ENCODE measurements at regions not wholly inside any gene's neighbourhood (a gene's known extent, or its start where the extent isn't known, plus 50 kb on each side); places are given as distances from the start of the nearest gene placed in this dataset.

GRCh38 chr1:869499-870244 is 54.1 kb upstream of the SAMD11 start (continued):
- TF ChIP-seq NR2C2 (IDR thresholded peaks at IDR 0.05; ENCODE audit: borderline replicate concordance, control insufficient read depth, insufficient read length, low read depth): no peak
- TF ChIP-seq RCOR1 (conservative IDR thresholded peaks at IDR 0.05; ENCODE audit: low read depth, low read length): no peak
- TF ChIP-seq SUZ12 (IDR thresholded peaks at IDR 0.05; ENCODE audit: unreplicated experiment): no peak
- TF ChIP-seq ATF7 (IDR thresholded peaks at IDR 0.05; ENCODE audit: low read depth): no peak
- no peak for TF ChIP-seq PML (IDR thresholded peaks at IDR 0.05; ENCODE audit: low read length)
- TF ChIP-seq USF2 (IDR thresholded peaks at IDR 0.05; ENCODE audit: borderline replicate concordance, low read depth, low read length): no peak
- no peak for TF ChIP-seq RELA (IDR thresholded peaks at IDR 0.05; ENCODE audit: borderline replicate concordance, partially characterized antibody)
- no peak for TF ChIP-seq MEF2A (IDR thresholded peaks at IDR 0.05; ENCODE audit: insufficient read depth, low read depth, low read length)
- no peak for TF ChIP-seq BRCA1 (IDR thresholded peaks at IDR 0.05; ENCODE audit: low read depth, low read length)
- 0 out of 2 replicates have a peak, but pooled peaks have one; percentile 31 for TF ChIP-seq ZNF207 (IDR thresholded peaks at IDR 0.05; ENCODE audit: borderline replicate concordance)
- no peak for TF ChIP-seq POLR2A (IDR thresholded peaks at IDR 0.05; ENCODE audit: low read depth, low read length)
- TF ChIP-seq IKZF2 (IDR thresholded peaks at IDR 0.05): no peak
- TF ChIP-seq RAD51 (IDR thresholded peaks at IDR 0.05): no peak
- TF ChIP-seq RAD21 (IDR thresholded peaks at IDR 0.05; ENCODE audit: insufficient read depth, low read depth, low read length): peak; percentile 29; the same call in 1 of the 2 replicates
- no peak for TF ChIP-seq MTA3 (IDR thresholded peaks at IDR 0.05; ENCODE audit: borderline replicate concordance, low read length)
- no peak for TF ChIP-seq TARDBP (IDR thresholded peaks at IDR 0.05; ENCODE audit: borderline replicate concordance)
- TF ChIP-seq NFYB (IDR thresholded peaks at IDR 0.05; ENCODE audit: insufficient read depth, low read depth, low read length): no peak
- no peak for TF ChIP-seq PAX8 (IDR thresholded peaks at IDR 0.05)
- TF ChIP-seq ZSCAN29 (IDR thresholded peaks at IDR 0.05): no peak
- TF ChIP-seq ZNF622 (IDR thresholded peaks at IDR 0.05): no peak
- TF ChIP-seq EED (IDR thresholded peaks at IDR 0.05; ENCODE audit: low read depth): no peak
- no peak for TF ChIP-seq CHD4 (IDR thresholded peaks at IDR 0.05)
- no peak for TF ChIP-seq ZNF24 (IDR thresholded peaks at IDR 0.05)
- TF ChIP-seq SMC3 (IDR thresholded peaks at IDR 0.05; ENCODE audit: borderline replicate concordance, low read length): peak; percentile 41; the same call in 1 of the 2 replicates
- no peak for TF ChIP-seq TAF1 (IDR thresholded peaks at IDR 0.05; ENCODE audit: borderline replicate concordance, low read depth, low read length)
- no peak for TF ChIP-seq SIX5 (IDR thresholded peaks at IDR 0.05; ENCODE audit: low read depth, low read length, severe bottlenecking)
- no peak for TF ChIP-seq NFXL1 (IDR thresholded peaks at IDR 0.05; ENCODE audit: borderline replicate concordance)
- TF ChIP-seq SMAD5 (IDR thresholded peaks at IDR 0.05; ENCODE audit: low read depth): no peak
- no peak for TF ChIP-seq NKRF (conservative IDR thresholded peaks at IDR 0.05)
- no peak for TF ChIP-seq MXI1 (IDR thresholded peaks at IDR 0.05; ENCODE audit: low read depth, low read length)
- no peak for TF ChIP-seq ZBED1 (IDR thresholded peaks at IDR 0.05; ENCODE audit: borderline replicate concordance)
